ENCODE measurements at regions not wholly inside any gene's neighbourhood (a gene's known extent, or its start where the extent isn't known, plus 50 kb on each side); places are given as distances from the start of the nearest gene placed in this dataset.

- in situ Hi-C loops (cut with MboI; ENCODE audit: low pct_unique_long_range_greater_than_20kb in 2 of 9, low sequenced_read_pairs in 9 of 9, unreplicated experiment in 9 of 9) = loop anchor here in 1 of 9 experiments (25.0 kb wide), 1 partner anchor 144 kb away; the partner anchor contains the start of gene IER5L
- 80 to 100% (median 96%) methylated on average over 1 to 2 of the region's 4 CpGs; no CpG with 5 or more reads in 4 of the 10 experiments for WGBS, 10 experiments
- Histone ChIP-seq H3K4me1 (replicated peaks in 1 of 2) (peaks cover 15 to 32% of the 10 kb centered on the region in 2 donors), H3K27ac (no peak overlapping the region), H3K4me3 (no peak overlapping the region)
- ATAC-seq (replicated peaks in 6 of 8) = no peak
These were observed 152.8 kb upstream of the IER5L start for GRCh38 chr9:129330711-129331492.

GRCh38 chr9:129328355-129329042, 150.4 kb upstream of the IER5L start:
- in situ Hi-C loops (cut with MboI; ENCODE audit: low pct_unique_long_range_greater_than_20kb in 2 of 9, low sequenced_read_pairs in 9 of 9, unreplicated experiment in 9 of 9) = loop anchor here in 1 of 9 experiments (25.0 kb wide), 1 partner anchor 141 kb away; the partner anchor contains the start of gene IER5L
- ATAC-seq (replicated peaks in 6 of 8) = peak in 2 of 8 experiments; percentile 11 to 41
- 0 to 100% (median 80%) methylated on average over 1 to 3 of the region's 13 CpGs; no CpG with 5 or more reads in 3 of the 10 experiments for WGBS, 10 experiments
- H3K4me3 ChIP-seq = no peak overlapping the region
- no peak overlapping the region for H3K27ac ChIP-seq
- H3K4me1 ChIP-seq (replicated peaks in 1 of 2) = peaks cover 2 to 11% of the 10 kb centered on the region in 2 donors

- Histone ChIP-seq H3K4me1 (replicated peaks in 1 of 2) (peaks cover 2 to 17% of the 10 kb centered on the region in 2 donors), H3K4me3 (no peak overlapping the region), H3K27ac (no peak overlapping the region)
- in situ Hi-C loops (cut with MboI; ENCODE audit: low pct_unique_long_range_greater_than_20kb in 2 of 9, low sequenced_read_pairs in 9 of 9, unreplicated experiment in 9 of 9) = loop anchor here in 1 of 9 experiments (25.0 kb wide), 1 partner anchor 140 kb away; the partner anchor contains the start of gene IER5L
- peak in 6 of 8 experiments; percentile 40 to 77 (median 55) for ATAC-seq (replicated peaks in 6 of 8)
- WGBS, 10 experiments = 73 to 100% (median 87%) methylated on average over 1 to 5 of the region's 9 CpGs; no CpG with 5 or more reads in 3 of the 10 experiments
These were observed 149.7 kb upstream of the IER5L start for GRCh38 chr9:129327552-129328328.

GRCh38 chr9:129326061-129327005, 148.3 kb upstream of the IER5L start:
- in situ Hi-C loops (cut with MboI; ENCODE audit: low pct_unique_long_range_greater_than_20kb in 2 of 9, low sequenced_read_pairs in 9 of 9, unreplicated experiment in 9 of 9) = loop anchor here in 1 of 9 experiments (25.0 kb wide), 1 partner anchor 139 kb away; the partner anchor contains the start of gene IER5L
- H3K4me1 ChIP-seq (replicated peaks in 1 of 2) = peaks cover 3 to 21% of the 10 kb centered on the region in 2 donors
- no peak overlapping the region for H3K4me3 ChIP-seq
- ATAC-seq (replicated peaks in 6 of 8) = no peak
- WGBS, 10 experiments = 87 to 100% (median 88%) methylated on average over 3 to 5 of the region's 13 CpGs; no CpG with 5 or more reads in 7 of the 10 experiments
- H3K27ac ChIP-seq = no peak overlapping the region

- WGBS, 10 experiments = 0 to 100% (median 94%) methylated on average over 1 to 4 of the region's 7 CpGs; no CpG with 5 or more reads in 5 of the 10 experiments
- ATAC-seq (replicated peaks in 6 of 8) = no peak
- Histone ChIP-seq H3K4me3 (no peak overlapping the region), H3K27ac (no peak overlapping the region), H3K4me1 (replicated peaks in 1 of 2) (peaks cover 17 to 33% of the 10 kb centered on the region in 2 donors)
- in situ Hi-C loops (cut with MboI; ENCODE audit: low pct_unique_long_range_greater_than_20kb in 2 of 9, low sequenced_read_pairs in 9 of 9, unreplicated experiment in 9 of 9) = loop anchor here in 1 of 9 experiments (25.0 kb wide), 2 partner anchors 138 to 287 kb away; partner anchors contain the start of genes C9orf50 and IER5L
These were observed 146.9 kb upstream of the IER5L start for GRCh38 chr9:129324808-129325502.

DNA sequence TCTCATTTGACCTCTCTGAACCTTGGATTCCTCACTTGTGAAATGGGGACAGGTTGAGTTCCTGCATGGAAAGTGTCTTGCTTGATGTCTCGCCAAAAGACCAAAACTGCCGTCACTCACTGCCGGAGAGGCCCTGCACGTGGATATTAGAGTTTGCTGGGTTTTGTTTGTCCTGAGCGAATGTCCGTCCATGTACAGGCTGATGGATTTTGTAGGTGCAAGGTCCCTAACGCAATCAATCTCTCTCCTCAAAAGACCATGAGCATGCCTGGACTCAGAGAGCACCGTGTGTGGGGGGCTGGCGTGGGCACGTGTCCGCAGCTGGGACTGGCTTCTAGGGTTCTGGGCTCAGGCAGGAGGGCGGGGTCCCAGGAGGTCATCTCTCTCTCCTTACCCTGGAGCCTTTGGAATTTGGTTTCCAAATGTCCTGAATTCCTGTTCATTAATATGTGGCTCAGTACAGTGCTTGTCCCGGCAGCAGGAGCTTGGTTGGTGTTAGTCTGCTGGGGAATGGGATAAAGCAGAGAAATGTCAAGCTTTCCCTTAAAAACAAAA, 146.0 kb upstream of the IER5L start:
- Histone ChIP-seq H3K27ac (no peak overlapping the region), H3K4me3 (no peak overlapping the region), H3K4me1 (replicated peaks in 1 of 2) (peaks cover 25 to 42% of the 10 kb centered on the region in 2 donors)
- in situ Hi-C loops (cut with MboI; ENCODE audit: low pct_unique_long_range_greater_than_20kb in 2 of 9, low sequenced_read_pairs in 9 of 9, unreplicated experiment in 9 of 9) = loop anchor here in 1 of 9 experiments (25.0 kb wide), 1 partner anchor 288 kb away; the partner anchor contains the start of gene C9orf50
- WGBS, 10 experiments = 37 to 100% (median 60%) methylated on average over 1 to 12 of the region's 13 CpGs; no CpG with 5 or more reads in 2 of the 10 experiments
- no peak for ATAC-seq (replicated peaks in 6 of 8)

DNA sequence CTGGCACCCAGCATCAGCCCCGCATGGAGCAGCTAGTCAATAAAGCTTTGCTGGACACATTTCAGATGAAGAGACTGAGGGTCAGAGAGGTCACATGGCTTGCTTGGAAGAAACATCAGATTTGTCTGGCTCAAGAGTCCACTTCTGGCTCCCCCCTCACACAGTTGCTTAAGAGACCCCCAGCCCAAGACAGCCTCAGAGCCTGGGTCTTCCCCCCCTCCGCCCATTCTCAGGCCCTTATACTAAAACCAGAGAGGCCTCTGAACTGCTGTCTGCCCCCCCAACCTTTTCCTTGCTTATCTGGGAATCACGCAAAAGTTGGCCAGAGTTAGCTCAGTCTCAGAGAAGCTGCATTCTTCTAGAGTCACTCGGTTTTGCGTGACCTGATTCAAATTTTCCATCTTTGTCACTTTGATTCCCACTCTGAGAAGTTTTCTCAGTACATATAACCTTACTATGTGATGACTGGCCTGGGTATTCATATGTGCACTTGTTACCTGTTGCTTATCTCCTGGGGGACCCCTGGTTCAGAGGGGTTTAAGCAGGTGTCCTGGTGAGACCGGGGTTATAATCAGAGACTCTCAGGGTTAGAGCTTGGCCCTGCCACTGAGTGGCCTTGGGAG, 145.4 kb upstream of the IER5L start:
- peaks cover 31 to 45% of the 10 kb centered on the region in 2 donors for H3K4me1 ChIP-seq (replicated peaks in 1 of 2)
- 52 to 100% (median 79%) methylated on average over 1 to 5 of the region's 6 CpGs; no CpG with 5 or more reads in 4 of the 10 experiments for WGBS, 10 experiments
- in situ Hi-C loops (cut with MboI; ENCODE audit: low pct_unique_long_range_greater_than_20kb in 2 of 9, low sequenced_read_pairs in 9 of 9, unreplicated experiment in 9 of 9) = loop anchor here in 1 of 9 experiments (25.0 kb wide), 1 partner anchor 289 kb away; the partner anchor contains the start of gene C9orf50
- no peak for ATAC-seq (replicated peaks in 6 of 8)
- no peak overlapping the region for H3K4me3 ChIP-seq
- no peak overlapping the region for H3K27ac ChIP-seq

GRCh38 chr9:129322641-129323375, 144.7 kb upstream of the IER5L start:
- in situ Hi-C loops (cut with MboI; ENCODE audit: low pct_unique_long_range_greater_than_20kb in 2 of 9, low sequenced_read_pairs in 9 of 9, unreplicated experiment in 9 of 9) = loop anchor here in 1 of 9 experiments (25.0 kb wide), 1 partner anchor 289 kb away; the partner anchor contains the start of gene C9orf50
- H3K4me1 ChIP-seq (replicated peaks in 1 of 2) = peaks cover 36 to 46% of the 10 kb centered on the region in 2 donors
- no peak overlapping the region for H3K27ac ChIP-seq
- H3K4me3 ChIP-seq = no peak overlapping the region
- WGBS, 10 experiments = 75 to 94% (median 80%) methylated on average over 1 to 10 of the region's 17 CpGs; no CpG with 5 or more reads in 5 of the 10 experiments
- ATAC-seq (replicated peaks in 6 of 8) = no peak

- no peak for ATAC-seq (replicated peaks in 6 of 8)
- Histone ChIP-seq H3K4me1 (replicated peaks in 1 of 2) (peaks cover 39 to 50% of the 10 kb centered on the region in 2 donors), H3K4me3 (no peak overlapping the region), H3K27ac (no peak overlapping the region)
- 92 to 100% methylated on average over 1 to 5 of the region's 7 CpGs; no CpG with 5 or more reads in 8 of the 10 experiments for WGBS, 10 experiments
- in situ Hi-C loops (cut with MboI; ENCODE audit: low pct_unique_long_range_greater_than_20kb in 2 of 9, low sequenced_read_pairs in 9 of 9, unreplicated experiment in 9 of 9) = loop anchor here in 1 of 9 experiments (25.0 kb wide), 1 partner anchor 290 kb away; the partner anchor contains the start of gene C9orf50
These were observed 144.1 kb upstream of the IER5L start for GRCh38 chr9:129322022-129322621.

All from motor neuron (in vitro differentiated cells).